ENCODE measurements at regions not wholly inside any gene's neighbourhood (a gene's known extent, or its start where the extent isn't known, plus 50 kb on each side); places are given as distances from the start of the nearest gene placed in this dataset.

DNA sequence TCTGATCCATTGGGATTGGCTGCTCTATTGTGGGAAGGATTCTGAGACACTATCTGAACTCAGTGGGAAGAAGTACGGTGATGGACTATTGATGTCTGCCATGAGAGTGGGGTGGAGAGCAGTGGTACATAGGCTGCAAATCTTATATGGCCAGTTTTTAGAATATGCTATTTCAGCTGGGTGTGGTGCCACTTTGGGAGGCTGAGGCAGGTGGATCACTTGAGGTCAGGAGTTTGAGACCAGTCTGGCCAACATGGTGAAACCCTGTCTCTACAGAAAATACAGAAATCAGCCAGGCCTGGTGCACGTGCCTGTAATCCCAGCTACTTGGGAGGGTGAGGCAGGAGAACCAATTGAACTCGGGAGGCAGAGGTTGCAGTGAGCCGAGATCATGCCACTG lies 505.9 kb downstream of the MED13L start:
- Mint-ChIP-seq H3K27me3 (ENCODE audit: low read depth) (no peaks in the 10 kb centered on the region), H3K4me1 (peaks cover 6% of the 10 kb centered on the region), H3K4me3 (no peak overlapping the region), H3K36me3 (no peaks in the 10 kb centered on the region), H3K9me3 (peaks cover 10% of the 10 kb centered on the region), H3K27ac (no peak overlapping the region)
- DNase-seq (ENCODE audit: low spot score in 2 of 2, unreplicated experiment in 2 of 2), result no peak
- TF ChIP-seq, protein P1, sequence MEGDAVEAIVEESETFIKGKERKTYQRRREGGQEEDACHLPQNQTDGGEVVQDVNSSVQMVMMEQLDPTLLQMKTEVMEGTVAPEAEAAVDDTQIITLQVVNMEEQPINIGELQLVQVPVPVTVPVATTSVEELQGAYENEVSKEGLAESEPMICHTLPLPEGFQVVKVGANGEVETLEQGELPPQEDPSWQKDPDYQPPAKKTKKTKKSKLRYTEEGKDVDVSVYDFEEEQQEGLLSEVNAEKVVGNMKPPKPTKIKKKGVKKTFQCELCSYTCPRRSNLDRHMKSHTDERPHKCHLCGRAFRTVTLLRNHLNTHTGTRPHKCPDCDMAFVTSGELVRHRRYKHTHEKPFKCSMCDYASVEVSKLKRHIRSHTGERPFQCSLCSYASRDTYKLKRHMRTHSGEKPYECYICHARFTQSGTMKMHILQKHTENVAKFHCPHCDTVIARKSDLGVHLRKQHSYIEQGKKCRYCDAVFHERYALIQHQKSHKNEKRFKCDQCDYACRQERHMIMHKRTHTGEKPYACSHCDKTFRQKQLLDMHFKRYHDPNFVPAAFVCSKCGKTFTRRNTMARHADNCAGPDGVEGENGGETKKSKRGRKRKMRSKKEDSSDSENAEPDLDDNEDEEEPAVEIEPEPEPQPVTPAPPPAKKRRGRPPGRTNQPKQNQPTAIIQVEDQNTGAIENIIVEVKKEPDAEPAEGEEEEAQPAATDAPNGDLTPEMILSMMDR (IDR thresholded peaks at IDR 0.05; ENCODE audit: unreplicated experiment), result no peak

DNA sequence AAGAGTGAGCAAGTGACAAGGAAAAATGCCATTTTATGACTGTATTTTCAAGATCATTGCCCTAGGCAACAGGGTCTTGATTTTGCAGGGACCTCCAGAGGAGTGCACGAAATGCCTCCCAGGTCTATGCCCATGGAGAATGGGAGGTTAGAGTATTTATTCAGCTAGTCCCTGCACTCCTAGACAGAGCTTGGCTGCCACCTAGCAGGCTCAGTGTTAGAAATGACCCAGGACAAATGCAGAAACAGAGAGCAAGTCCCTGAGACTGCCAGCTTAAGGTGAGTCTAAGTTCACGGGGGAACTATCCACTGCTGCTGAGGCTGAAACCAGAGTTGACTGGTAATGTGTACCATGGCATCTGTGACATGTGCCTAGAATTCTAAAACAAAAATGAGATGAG lies 506.4 kb downstream of the MED13L start:
- Mint-ChIP-seq H3K4me1 (peaks cover 6% of the 10 kb centered on the region), H3K36me3 (no peaks in the 10 kb centered on the region), H3K4me3 (no peak overlapping the region), H3K9me3 (peaks cover 10% of the 10 kb centered on the region), H3K27me3 (ENCODE audit: low read depth) (no peaks in the 10 kb centered on the region), H3K27ac (no peak overlapping the region)
- TF ChIP-seq, protein P1 (IDR thresholded peaks at IDR 0.05; ENCODE audit: unreplicated experiment), result peak; percentile 18
- no peak for DNase-seq (ENCODE audit: low spot score in 2 of 2, unreplicated experiment in 2 of 2)

DNA sequence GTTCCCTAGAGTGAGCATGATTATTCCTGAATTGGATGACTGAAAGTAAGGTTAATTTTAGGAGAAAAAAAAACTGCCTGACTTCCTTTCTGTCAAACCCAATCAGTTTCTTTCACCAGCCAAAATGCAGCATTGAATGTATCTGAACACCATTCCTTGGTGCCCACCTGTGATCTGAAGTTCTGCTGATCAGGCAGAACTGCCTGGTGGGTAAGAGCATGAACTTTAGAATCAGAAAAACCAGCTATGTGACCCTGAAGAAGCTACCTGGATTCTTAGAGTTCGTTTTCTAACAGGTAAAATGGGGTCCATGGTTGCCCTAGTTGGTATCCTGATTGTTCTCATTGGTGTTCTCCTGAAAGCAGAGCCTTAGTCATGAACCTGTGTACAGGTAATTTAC lies 506.9 kb downstream of the MED13L start:
- TF ChIP-seq, protein P1 (IDR thresholded peaks at IDR 0.05; ENCODE audit: unreplicated experiment), result no peak
- Mint-ChIP-seq H3K9me3 (peaks cover 6% of the 10 kb centered on the region), H3K36me3 (no peaks in the 10 kb centered on the region), H3K27ac (no peak overlapping the region), H3K4me3 (no peak overlapping the region), H3K4me1 (peaks cover 6% of the 10 kb centered on the region), H3K27me3 (ENCODE audit: low read depth) (no peaks in the 10 kb centered on the region)
- DNase-seq (ENCODE audit: low spot score in 2 of 2, unreplicated experiment in 2 of 2), result no peak

DNA sequence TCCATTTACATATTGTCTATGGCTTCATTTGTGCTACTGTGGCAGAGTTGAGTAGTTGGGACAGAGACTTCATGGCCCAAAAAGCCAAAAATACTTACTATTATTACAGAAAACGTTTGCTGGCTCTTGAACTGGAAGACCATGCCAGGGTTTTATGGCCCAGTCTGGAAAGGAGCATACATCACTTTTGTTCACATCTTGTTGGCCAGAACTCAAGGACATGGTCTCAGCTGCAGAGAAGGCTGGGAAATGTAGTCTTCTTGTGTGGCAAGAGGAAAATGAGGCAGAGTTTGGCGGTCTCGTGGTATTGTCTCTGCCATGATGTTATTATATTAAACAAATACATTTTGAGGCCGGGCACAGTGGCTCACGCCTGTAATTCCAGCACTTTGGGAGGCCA lies 509.6 kb downstream of the MED13L start:
- no peak overlapping the region for H3K27ac Mint-ChIP-seq
- H3K27me3 Mint-ChIP-seq (ENCODE audit: low read depth), result no peaks in the 10 kb centered on the region
- TF ChIP-seq, protein P1 (IDR thresholded peaks at IDR 0.05; ENCODE audit: unreplicated experiment), result no peak
- DNase-seq (ENCODE audit: low spot score in 2 of 2, unreplicated experiment in 2 of 2), result no peak
- H3K9me3 Mint-ChIP-seq, result no peaks in the 10 kb centered on the region
- H3K4me1 Mint-ChIP-seq, result peaks cover 12% of the 10 kb centered on the region
- no peak overlapping the region for H3K4me3 Mint-ChIP-seq
- H3K36me3 Mint-ChIP-seq, result peaks cover 1% of the 10 kb centered on the region

DNA sequence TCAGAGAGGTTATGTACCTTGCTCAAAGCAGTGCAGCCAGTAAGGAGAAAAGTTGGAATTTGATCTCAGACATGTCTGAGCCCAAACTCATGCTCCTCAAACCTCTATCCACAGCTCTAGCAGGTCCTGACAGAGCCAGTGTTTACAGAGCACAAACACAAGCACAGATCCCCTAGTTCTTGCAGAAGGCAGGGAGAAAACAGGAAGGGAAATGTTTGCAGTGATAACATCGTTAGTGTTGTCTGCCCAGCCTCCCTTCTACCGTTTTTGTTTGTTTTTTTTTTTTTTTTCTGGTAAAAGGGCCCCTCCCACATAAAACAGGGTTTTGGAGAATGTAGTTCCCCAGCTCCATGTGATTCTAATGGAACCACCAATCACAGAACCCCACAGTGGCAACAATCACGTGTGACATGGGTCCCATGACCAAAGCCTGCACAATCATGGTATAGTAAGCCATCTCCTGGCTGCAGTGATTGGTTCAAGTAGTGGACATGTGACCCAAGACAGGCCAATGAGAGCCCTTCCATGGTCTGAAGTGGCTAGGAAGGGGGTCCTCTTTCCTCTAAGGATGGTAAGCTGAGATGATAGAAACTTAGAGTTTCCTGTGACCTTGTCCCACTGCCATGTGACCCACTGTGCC lies 513.4 kb downstream of the MED13L start:
- no peaks in the 10 kb centered on the region for H3K9me3 Mint-ChIP-seq
- no peaks in the 10 kb centered on the region for H3K27me3 Mint-ChIP-seq (ENCODE audit: low read depth)
- TF ChIP-seq, protein P1 (IDR thresholded peaks at IDR 0.05; ENCODE audit: unreplicated experiment), result no peak
- peaks cover 1% of the 10 kb centered on the region for H3K36me3 Mint-ChIP-seq
- peak overlapping the region; percentile 48 for H3K27ac Mint-ChIP-seq
- no peak overlapping the region for H3K4me3 Mint-ChIP-seq
- DNase-seq (ENCODE audit: low spot score in 2 of 2, unreplicated experiment in 2 of 2), result no peak
- peaks cover 36% of the 10 kb centered on the region for H3K4me1 Mint-ChIP-seq

DNA sequence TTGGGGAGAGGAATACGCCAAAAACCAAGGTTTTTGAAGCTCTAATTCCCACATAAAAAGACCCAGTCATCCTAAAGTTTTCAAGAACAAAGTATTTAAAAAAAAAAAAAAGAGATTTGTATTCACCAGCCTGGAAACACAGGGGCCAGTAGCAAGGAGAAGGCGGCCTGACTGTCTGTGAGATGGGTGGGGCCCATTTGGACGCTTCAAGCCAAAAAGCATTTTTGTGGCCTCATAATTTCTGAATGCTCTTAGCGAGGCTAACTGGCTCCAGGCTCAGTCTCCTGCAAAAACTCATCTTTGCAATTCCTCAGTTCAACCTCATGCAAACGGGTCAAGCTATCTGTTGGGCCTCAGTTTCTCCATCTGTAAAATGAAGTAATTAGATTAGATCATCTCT lies 514.1 kb downstream of the MED13L start:
- Mint-ChIP-seq H3K9me3 (no peaks in the 10 kb centered on the region), H3K27me3 (ENCODE audit: low read depth) (no peaks in the 10 kb centered on the region), H3K36me3 (peaks cover 1% of the 10 kb centered on the region), H3K4me3 (no peak overlapping the region), H3K4me1 (peaks cover 42% of the 10 kb centered on the region), H3K27ac (no peak overlapping the region)
- DNase-seq (ENCODE audit: low spot score in 2 of 2, unreplicated experiment in 2 of 2), result no peak
- TF ChIP-seq, protein P1 (IDR thresholded peaks at IDR 0.05; ENCODE audit: unreplicated experiment), result no peak
